Breast epithelium (tissue), 3 donors: ENCODE measurements at regions not wholly inside any gene's neighbourhood (a gene's known extent, or its start where the extent isn't known, plus 50 kb on each side); places are given as distances from the start of the nearest gene placed in this dataset.

ENCODE experiments used
- POLR2A ChIP-seq: fragments of 450-650 bp; IDR thresholded peaks from one replicate; pipeline ENCODE4 v1.6.1; 2016; ENCODE audit warnings: antibody characterized with exemption, mild to moderate bottlenecking, moderate library complexity
- POLR2AphosphoS5 ChIP-seq, 3 donors: sonication (generic); formaldehyde crosslinking; IDR thresholded peaks; one replicate each; pipeline ENCODE4 v1.6.1; 2017; ENCODE audit warnings: antibody characterized with exemption in 3 of 3
- TF ChIP-seq, protein P1 (sequence below), 3 donors: fragments of 450-650 bp; IDR thresholded peaks; one replicate each; pipeline ENCODE4 v1.5.1; 2016 to 2017; ENCODE audit warnings: antibody characterized with exemption in 3 of 3, mild to moderate bottlenecking in 3 of 3, moderate library complexity in 3 of 3

DNA sequence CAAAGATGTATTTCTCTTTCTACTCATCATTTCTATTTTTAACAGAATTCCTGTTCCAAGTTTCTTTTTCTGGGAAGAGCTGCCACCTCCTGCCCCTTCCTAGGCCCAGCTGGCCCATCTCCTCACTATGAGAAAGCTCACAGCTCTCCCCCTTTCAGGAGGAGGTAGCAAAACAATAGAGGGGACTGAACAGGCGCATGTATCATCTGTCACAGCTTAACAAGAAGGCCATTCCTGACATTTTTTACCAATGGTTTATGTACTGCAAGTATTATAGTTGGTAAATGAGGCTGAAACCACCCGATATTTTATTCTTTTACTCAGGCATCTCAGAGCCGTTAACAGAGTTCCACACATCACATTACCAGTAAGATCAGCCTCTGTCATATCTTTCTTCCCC is 103.7 kb upstream of the MTHFD1L start:
- TF ChIP-seq POLR2A = no peak
- TF ChIP-seq, protein P1, sequence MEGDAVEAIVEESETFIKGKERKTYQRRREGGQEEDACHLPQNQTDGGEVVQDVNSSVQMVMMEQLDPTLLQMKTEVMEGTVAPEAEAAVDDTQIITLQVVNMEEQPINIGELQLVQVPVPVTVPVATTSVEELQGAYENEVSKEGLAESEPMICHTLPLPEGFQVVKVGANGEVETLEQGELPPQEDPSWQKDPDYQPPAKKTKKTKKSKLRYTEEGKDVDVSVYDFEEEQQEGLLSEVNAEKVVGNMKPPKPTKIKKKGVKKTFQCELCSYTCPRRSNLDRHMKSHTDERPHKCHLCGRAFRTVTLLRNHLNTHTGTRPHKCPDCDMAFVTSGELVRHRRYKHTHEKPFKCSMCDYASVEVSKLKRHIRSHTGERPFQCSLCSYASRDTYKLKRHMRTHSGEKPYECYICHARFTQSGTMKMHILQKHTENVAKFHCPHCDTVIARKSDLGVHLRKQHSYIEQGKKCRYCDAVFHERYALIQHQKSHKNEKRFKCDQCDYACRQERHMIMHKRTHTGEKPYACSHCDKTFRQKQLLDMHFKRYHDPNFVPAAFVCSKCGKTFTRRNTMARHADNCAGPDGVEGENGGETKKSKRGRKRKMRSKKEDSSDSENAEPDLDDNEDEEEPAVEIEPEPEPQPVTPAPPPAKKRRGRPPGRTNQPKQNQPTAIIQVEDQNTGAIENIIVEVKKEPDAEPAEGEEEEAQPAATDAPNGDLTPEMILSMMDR (IDR thresholded peaks at IDR 0.05) = no peak
- TF ChIP-seq POLR2AphosphoS5 (IDR thresholded peaks at IDR 0.05) = no peak
